Left forelimb (tissue), 1 donor: ENCODE measurements at regions not wholly inside any gene's neighbourhood (a gene's known extent, or its start where the extent isn't known, plus 50 kb on each side); places are given as distances from the start of the nearest gene placed in this dataset.

Experiments used
- DNase-seq: peaks from one replicate; pipeline ENCODE4 v3.0.0-alpha.2; 2018; ENCODE audit warnings: low spot score

DNA sequence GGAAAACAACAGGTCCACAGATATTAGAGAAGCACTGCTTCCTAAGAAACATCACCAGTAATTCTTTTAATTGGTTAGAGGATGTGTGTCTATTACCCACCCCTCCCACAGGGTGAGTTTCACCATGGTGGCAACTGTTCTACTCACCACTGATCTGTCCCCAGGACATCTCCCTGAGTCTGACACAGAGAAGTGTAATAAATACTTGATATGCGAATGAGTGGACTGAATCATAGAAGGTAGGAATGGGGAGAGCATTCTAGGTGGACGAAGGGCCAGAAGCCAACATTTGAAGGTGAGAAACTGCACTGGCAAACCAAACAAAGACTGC lies 452.7 kb upstream of the PROK2 start:
- no peak for DNase-seq

DNA sequence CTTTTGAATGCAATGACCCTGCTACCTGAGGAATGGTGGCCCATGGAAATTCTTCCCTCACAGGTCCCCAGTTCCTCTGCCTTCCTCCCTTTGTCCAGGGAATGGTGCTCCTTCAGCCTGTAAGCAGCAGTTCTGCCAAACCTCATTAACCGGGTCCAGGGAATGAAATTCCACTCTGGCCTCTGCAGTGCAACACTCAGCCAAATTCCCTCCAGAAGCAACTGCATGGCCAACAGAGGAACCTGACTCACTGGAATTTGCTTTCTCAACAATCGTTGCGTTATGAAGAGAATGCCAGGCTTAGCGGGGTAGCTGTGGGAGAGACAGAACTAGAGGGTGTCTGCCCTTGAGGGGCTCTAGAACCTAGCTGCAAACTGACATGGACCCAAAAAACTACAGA lies 449.4 kb upstream of the PROK2 start:
- DNase-seq = no peak

DNA sequence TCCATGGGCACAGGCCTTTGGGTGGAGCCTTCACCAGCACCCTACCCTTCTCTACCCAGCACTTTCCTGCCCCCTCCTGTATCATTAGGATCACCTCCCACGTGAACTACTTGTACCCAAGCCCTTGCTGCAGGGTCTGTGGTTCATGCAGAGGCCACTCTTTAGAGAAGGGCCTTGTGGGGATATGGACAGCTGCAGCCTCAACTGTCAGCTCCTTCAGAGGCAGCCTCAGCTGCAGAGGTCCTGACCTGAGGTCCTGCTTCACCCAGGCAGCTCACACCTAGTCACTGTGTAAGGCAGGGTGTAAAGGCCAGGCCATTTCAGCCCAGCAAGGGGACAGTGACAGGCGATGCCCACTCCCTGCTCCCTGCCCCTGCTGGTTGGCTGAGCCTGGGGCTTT lies 448.6 kb upstream of the PROK2 start:
- DNase-seq = no peak

DNA sequence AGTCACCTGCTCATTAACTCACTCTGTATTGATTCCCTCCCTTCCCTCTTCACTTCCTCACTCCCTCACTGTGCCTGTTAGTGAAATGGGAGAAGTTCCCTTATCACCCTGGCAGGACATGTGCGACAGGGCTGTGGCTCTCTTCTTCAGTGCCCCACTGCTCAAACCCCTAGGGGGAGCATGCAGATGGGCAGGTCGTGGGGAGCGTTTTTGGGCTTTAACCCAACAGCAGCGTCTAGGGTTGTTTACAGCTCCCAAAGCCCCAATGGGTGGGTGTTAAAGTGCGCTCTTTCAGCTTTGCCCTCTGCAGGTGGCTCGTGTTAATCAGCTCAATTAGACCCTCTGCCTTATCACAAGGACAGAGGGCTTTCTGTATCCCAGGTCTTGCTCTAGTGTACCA lies 447.8 kb upstream of the PROK2 start:
- DNase-seq = no peak

DNA sequence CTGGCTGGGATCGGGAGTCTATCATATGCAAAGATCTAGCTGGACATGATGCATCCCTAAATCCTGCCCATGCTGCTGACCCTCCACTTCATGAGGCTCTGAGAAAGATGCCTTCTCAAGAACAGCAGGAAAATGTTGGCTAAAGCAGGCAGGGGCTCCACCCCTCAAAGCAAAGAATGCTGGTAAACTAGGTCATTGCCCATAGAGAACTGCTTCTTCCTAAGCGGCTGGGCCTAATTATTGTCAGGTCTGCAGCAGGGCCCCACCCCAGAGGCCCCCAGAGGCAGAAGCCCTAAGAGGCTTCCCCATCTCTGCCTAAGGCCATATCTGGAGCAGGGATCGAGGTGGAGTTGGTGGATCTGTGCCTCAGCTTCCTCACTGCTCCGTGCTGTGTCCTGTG lies 447.4 kb upstream of the PROK2 start:
- no peak for DNase-seq

DNA sequence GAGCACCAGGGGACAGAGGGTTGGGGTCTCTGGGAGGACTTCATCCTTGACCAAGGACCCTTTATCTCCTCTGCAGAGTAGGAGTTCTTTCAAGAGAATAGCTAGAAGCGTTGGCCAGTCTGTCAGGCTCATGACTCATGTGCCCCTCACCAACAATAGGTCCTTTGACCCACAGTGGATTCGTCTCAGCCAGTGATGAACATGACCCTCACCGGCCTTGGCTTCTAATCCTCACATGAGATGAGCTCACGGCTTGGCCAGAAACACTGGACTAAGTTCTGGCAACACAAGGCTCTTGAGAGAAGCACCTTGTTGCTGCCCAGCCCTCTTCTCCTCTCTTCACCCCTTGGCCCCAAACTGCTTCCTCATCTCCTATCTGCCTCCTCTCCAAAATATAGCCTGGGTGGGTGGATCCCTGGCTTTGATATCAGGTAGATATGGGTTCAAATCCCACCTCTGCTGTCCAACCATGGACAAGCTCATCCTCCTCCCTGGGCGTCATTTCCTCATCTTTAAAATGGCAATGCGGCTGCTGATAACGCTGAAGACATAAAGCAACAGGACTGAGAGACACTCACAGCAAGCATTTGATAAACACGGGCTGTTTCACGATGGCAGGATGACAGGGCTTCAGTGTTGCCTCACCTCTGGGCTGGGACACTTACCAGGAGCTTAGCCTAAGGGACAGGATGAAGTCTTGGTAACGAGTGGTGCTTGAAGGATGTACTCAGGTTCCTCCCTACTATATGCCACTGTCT lies 446.7 kb upstream of the PROK2 start:
- no peak for DNase-seq

DNA sequence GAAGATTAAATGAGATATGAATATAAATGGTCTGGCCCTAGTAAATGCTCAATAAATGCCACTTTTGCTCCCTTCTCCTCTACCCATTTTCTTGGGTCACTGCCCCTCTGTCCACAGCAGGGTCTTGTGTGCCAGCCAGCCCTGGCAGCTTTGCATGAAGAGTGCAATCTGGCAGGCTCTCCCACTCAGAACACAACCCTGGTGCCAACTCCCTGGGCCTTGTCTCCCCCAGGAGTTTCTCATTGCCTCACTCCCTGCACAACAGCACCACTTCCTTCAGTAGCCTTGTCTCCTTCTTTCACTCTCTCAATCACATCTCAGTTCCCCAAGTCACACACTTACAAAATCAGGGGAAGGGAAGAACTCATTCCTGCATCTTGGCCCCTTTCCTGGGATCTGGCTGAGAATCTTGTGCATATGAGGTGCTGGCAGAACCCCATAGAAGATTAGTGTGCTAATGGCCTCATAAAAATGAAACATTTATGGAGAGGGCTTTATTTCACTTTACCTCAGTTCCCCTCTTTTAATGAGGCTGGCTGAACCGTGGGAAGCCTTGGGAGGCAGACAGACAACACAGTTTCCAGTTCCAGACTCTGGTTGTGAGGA lies 445.9 kb upstream of the PROK2 start:
- no peak for DNase-seq

DNA sequence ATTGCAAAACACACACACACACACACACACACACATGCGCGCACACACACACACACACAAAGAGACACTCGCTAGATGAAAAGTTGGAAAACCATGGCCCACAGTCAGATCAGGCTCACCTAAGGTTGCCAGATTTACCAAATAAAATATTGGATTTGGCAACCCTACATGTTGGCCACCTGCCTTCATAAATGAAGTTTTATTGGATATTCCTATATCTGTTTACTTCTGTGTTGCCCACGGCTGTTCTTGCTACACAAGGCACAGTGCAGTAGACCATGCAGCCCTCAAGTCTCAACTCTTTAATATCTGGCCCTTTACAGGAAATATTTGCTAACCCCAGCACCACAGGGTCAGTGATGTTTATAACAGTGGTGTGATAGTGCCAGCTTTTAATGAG lies 445.0 kb upstream of the PROK2 start:
- DNase-seq = no peak

DNA sequence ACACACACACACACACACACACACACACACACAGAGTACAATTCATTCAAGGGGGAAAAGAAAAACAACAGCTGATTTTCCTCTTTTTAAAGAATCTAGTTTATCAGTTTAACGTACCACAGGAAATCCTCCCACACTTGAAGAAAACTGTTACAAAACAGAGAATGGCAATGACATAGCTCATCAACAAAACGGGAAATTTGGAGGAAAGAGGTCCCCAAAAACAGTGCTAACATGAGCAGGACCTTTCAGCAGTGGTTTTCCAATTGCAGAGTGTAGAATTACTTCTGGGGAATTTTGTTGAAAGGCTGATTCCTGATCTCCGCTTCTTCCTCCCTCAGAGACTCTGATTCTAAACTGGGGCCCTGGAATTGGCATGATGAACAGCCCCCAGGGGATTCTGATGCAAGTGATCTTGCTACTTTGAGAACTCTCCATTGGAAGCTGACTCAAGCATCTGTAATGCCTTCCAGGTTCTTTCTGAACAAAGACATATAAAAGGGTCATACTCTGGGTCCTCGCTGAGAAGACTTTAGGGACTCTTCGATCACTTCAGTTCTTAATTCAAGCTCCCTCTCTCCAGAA lies 442.6 kb upstream of the PROK2 start:
- DNase-seq = no peak

DNA sequence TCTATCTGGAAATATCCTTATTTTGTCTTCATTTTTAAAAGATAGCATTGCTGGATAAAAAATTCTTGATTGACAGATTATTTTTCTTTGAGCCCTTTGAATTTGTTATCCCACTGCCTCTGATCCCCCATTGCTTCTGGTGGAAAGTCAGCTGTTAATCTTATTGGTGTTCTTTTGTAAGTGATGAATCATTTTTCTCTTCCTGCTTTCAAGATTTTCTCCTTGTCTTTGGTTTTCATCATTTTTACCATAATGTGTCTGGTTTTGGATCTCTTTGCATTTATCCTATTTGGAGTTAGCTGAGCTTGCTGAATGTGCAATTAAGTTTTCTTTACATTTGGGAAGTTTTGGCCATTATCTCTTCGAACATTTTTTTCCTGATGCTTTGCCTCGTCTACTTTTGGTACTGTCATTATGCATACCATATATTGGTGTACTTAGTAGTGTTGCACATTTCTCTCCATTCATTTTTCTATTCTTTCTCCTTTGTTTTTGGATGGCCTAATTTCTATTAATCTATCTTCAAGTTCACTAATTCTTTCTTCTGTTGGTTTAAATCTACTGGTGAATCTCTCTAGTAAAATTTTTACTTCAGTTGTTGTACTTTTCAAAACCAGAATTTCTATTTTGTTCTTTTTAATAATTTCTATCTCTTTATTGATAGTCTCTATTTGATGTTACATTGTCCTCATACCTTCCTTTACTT lies 440.0 kb upstream of the PROK2 start:
- no peak for DNase-seq

DNA sequence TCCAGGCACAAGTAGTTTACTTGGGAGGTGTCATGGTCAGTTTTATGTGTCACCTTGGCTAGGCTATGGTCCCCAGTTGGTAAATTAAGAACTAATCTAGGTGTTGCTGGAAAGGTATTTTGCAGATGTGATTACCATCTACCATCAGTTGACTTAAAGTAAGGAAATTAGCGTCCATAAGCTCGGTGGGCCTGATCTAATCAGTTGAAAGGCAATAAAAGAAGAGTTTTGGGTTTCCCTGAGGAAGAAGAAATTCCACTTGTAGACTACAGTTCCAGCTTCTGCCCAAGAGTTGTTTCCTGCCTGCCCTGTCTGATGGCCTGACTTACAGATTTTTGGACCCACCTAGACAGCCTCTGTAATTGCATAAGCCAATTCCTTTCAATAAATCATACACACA lies 438.7 kb upstream of the PROK2 start:
- no peak for DNase-seq

DNA sequence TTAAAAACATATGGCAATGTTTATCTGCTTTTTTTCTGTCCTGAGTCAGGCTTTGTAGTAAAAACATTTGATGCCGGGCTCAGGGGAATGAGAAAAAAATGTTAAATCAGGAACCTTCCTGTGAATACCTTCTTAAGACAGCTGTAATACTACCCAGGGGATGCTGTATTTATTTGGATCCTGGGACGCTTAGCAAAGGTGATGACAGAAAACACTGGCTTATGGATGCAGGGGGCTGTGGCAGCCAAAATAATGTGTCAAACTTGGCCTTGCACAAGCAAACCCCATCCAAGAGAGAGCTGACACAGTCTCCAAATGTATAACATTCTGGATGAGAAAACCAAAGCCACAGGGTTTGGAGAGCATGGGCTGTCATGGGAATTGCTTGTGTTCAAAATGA lies 438.2 kb upstream of the PROK2 start:
- no peak for DNase-seq

DNA sequence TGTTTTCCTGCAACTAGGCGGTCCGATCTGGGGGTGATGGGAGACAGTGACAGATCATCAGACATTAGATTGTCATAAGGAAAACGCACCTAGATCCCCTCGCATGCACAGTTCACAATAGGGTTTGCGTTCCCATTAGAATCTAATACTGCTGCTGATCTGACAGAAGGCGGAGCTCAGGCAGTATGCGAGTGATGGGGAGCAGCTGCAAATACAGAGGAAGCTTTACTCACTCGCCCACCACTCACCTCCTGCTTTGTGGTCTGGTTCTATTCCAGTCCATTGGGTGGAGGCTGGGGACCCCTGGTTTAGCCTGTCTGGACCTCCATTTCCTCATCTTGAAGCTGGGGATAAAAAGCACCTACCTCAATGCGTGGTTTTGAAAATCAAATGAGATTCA lies 437.5 kb upstream of the PROK2 start:
- no peak for DNase-seq

DNA sequence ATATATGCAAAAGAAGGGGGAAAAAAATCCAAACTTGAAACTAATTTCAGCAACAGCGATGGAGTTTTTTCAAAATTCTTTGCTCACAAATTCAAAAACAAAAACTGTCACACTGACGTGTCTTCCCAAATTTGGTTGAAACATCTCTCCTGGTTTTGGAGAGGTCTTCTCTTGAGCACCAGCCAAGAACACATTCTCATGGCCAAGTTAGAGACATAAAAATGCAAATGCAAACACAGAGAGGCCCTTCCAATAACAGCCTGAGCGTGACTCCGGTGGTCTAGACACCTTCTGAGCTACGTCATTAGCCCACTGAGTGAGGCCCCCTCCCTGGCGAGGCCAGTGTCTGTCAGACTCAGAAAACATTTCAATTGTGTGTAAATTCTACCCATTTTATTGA lies 436.0 kb upstream of the PROK2 start:
- DNase-seq = no peak

DNA sequence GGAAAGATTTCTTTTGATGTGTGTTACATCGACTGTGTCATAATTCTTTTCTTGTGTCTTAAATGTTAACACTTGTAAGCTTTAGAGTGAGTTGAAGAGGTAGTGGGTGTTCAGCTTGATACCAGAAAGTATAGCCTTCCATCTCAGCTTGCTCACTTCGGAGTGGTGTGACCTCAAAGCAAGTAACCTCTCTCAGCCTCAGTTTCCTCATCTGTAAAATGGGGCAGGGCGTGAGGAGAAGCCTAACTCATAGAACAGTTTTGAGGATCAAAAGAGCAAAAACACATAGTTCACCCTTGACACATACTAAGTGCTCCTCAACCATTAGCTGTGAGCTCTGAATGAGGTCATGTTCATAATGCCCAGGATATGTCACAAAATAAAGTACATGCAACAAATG lies 434.8 kb upstream of the PROK2 start:
- DNase-seq = no peak

DNA sequence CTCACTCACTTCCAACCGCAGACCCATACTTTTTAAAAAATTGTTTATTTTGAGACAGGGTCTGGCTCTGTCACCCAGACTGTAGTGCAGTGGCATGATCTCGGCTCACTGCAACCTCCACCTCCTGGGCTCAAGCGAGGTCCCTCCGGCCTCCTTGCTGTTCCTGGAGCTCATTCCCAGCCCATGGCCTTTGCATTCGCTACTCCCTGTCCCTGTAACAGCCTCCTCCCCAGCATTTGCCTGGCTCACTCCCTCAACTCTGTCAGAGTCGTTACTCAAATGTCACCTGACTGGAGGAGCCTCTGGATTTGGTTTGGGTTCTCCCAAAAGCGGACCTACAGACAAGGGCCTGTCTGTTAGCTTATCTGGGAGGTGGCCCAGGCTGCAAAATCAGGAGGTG lies 432.6 kb upstream of the PROK2 start:
- DNase-seq = no peak

DNA sequence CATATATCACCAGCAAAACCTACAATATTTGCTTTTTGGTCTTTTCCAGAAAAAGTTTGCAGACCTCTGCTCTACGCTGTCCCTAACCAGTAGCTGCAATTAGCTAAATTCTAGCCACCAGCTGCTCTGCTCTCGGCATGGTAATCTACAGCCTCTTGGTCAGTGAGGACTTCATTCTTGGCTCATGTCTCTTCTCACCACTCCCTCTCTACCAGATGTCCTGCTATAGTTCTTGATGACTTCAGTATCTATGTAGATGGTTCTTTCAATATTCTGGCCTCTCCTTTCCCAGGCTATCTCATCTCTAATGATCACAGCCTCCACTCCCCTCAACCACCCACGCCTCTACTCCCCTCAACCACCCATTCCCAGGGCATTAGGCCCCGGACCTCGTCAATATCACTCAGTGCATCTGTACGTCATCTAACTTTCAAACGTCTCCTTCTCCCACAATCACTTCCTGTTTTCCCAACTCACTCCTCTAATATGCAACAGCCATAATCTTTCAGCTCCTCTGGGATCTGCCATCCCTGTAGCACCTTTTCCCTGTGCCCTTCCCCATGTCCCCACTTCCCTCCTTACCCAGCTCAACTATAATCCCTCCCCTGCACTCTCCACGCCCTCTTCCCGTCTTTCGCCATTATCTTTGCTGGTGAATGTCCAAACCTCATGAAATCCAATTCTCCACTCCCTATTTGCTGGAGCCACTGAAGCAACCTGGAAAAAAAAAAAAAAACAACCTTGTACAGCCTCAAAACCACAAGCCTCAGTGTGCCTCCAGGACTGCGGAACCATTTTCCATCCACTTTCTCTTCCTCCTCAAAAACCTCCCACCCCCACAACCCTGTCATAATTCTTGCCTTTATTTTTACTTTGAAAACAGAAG lies 429.4 kb upstream of the PROK2 start:
- DNase-seq = no peak

DNA sequence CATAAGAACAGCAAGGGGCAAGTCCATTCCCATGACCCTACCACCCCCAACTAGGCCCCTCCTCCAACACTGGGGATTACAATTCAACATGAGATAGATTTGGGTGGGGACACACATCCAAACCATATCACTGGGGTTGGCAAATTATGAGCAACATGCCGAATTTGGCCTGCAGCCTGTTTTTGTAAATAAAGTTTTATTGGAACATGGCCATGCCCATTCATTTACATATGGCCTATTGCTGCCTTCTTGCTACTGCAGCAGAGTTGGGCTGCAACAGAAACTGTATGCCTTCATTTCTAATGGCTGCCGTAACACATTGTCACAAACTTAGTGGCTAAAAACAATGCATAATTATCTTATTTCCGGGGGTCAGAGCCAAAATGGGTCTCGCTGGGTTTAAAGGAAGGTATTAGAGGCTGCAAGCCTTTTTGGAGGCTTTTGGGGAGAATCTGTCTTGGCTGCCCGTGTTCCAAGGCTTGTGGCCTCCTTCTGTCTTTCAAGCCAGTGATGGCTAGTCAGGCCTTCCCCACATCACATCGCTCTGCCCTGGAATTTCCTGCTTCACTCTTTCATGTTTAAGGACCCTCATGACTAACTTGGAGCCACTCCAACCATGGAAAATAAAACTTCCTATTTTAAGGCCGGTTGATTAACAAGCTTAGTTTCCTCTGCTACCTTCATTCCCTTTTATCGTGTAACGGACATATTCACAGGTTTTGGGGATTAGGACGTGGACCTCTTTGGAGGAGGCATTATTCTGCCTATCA lies 428.5 kb upstream of the PROK2 start:
- no peak for DNase-seq

DNA sequence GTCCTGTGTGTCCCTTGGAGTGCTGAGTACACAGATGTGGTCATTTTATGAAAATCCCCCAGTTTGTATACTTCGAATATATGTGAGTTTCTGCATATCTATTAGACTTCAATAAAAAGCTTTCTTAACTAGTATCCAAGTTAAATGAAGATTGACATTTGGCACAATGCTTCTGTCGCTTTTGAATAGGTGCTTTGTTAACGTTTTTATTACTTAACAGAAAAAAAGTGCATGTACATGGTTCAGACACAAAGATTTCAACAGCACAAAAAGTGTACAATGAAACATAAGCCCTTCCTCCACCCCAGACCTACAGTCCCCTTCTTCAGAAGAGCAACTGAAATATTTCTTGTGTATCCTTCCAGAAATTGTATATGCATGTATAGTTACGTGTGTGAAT lies 427.4 kb upstream of the PROK2 start:
- DNase-seq = no peak

DNA sequence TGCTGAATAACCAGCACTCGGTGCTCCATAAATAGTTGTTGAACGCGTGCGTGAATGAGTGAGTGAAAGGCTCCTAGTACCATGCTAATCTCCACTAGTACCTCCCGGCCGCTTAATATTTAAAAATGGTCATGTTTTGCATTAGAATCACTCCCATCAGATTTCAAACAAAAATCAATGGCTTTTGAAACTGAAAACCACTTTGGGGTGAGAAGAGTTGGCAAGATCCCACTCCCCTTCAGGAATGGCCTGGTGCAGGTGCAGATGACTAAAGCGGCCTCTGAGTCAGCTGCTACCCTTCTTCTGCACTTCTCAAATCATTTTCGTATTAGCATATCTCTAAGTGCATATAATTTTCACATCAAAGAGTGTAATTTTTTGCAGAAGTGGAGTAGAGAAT lies 425.3 kb upstream of the PROK2 start:
- DNase-seq = no peak

DNA sequence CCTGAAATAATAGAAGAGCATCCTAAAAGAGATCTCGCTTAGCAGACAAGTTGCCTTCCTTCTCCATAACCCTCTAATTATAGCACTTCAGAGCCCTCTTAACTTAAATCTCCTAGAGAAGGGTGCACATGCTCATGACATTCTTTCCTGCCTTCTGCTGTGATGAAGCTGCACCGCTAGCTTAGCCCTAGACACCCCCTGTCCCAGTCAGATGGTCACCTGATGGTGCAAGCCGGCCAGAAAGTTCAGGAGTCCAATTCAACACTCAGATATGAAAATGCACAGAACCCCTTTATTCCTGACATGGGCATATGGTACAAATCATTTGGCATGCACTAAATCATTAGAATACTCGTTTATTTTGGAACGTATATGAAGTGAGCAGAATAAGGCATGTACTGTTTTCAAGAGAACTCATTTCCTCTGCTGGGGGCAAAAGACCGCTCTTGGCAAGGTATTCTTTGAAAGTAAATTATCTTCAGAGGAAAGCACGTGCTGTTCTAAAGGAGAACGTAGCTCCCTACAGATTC lies 420.4 kb upstream of the PROK2 start:
- DNase-seq = no peak
